CD4-positive, alpha-beta T cell (primary cell): ENCODE measurements at regions not wholly inside any gene's neighbourhood (a gene's known extent, or its start where the extent isn't known, plus 50 kb on each side); places are given as distances from the start of the nearest gene placed in this dataset.

Experiments
- ATAC-seq: fragments of 200-7000 bp; cut with Tn5 transposase; one replicate; pipeline ENCODE4 v1.10.0; 2022; ENCODE audit warnings: mild to moderate bottlenecking; ENCODE audit not compliant: poor library complexity
- CTCF ChIA-PET: fragments of 350-600 bp; sonication (Branson Sonifier 250); formaldehyde crosslinking; loops from one replicate; lab custom pipeline; 2021; ENCODE audit warnings: antibody characterized with exemption, inconsistent platforms; lab: Charles Lee
- POLR2A ChIA-PET: fragments of 350-600 bp; sonication (Branson Sonifier 250); formaldehyde crosslinking; loops from one replicate; lab custom pipeline; 2021; ENCODE audit warnings: antibody characterized with exemption, inconsistent platforms; lab: Charles Lee
- DNase-seq, 14 experiments: peaks; one replicate each; pipeline ENCODE4 v3.0.0-alpha.2; 2013 to 2020; ENCODE audit warnings: mixed read lengths in 2 of 14
- H3K27ac ChIP-seq, 2 donors: one replicate each; pipeline versions ENCODE4 v1.5.1 to v1.7.0; 2013; ENCODE audit warnings: low read length in 2 of 2, low read depth in 1 of 2, mild to moderate bottlenecking in 1 of 2
- H3K27me3 ChIP-seq, 2 experiments: 1 replicate in 1 of 2; 2 replicates in 1 of 2; pipeline versions ENCODE4 v1.6.1 to v1.7.0; 2013; ENCODE audit warnings: low read length in 2 of 2, control low read depth in 1 of 2, mild to moderate bottlenecking in 1 of 2, moderate library complexity in 1 of 2; ENCODE audit not compliant: insufficient read depth in 2 of 2, control insufficient read depth in 1 of 2
- H3K36me3 ChIP-seq: one replicate; pipeline ENCODE4 v1.6.1; 2013; ENCODE audit warnings: low read length, control low read depth; ENCODE audit not compliant: insufficient read depth
- H3K4me1 ChIP-seq: one replicate; pipeline ENCODE4 v1.6.1; 2013; ENCODE audit warnings: low read length, control low read depth; ENCODE audit not compliant: insufficient read depth
- H3K4me3 ChIP-seq: one replicate; pipeline ENCODE4 v1.5.1; 2013; ENCODE audit warnings: mild to moderate bottlenecking, low read length, moderate library complexity
- H3K9me3 ChIP-seq, 2 experiments: 1 replicate in 1 of 2; 2 replicates in 1 of 2; pipeline versions ENCODE4 v1.6.1 to v1.7.0; 2013; ENCODE audit warnings: low read length in 2 of 2, mild to moderate bottlenecking in 2 of 2, control low read depth in 1 of 2, moderate library complexity in 1 of 2; ENCODE audit not compliant: control insufficient read depth in 1 of 2, insufficient read depth in 1 of 2
- H3K27ac Mint-ChIP-seq: one replicate; pipeline ENCODE4 v1.8.0; 2020; ENCODE audit warnings: mixed read lengths
- H3K27me3 Mint-ChIP-seq: one replicate; pipeline ENCODE4 v1.8.0; 2021; ENCODE audit warnings: mixed read lengths
- H3K36me3 Mint-ChIP-seq: one replicate; pipeline ENCODE4 v1.8.0; 2021; ENCODE audit warnings: low read depth, mixed read lengths
- H3K4me1 Mint-ChIP-seq: one replicate; pipeline ENCODE4 v1.8.0; 2021; ENCODE audit warnings: low read depth, mixed read lengths
- H3K4me3 Mint-ChIP-seq: one replicate; pipeline ENCODE4 v1.8.0; 2020; ENCODE audit warnings: mild to moderate bottlenecking, mixed read lengths
- H3K9me3 Mint-ChIP-seq: one replicate; pipeline ENCODE4 v1.8.0; 2020; ENCODE audit warnings: mixed read lengths
- intact Hi-C, 2 experiments: fragments of 100-400 bp; cut with DNase I in 1 of 2; cut with micrococcal nuclease in 1 of 2; formaldehyde crosslinking; loops; one replicate each; pipeline versions ENCODE4 v1.15.1 to v1.9.0; 2023 to 2025; cut with DNase I, micrococcal nuclease
- TF ChIP-seq, protein P1 (sequence below): fragments of 200-600 bp; IDR thresholded peaks from one replicate; pipeline ENCODE4 v1.8.0; 2022; ENCODE audit warnings: antibody characterized with exemption, mild to moderate bottlenecking

DNA sequence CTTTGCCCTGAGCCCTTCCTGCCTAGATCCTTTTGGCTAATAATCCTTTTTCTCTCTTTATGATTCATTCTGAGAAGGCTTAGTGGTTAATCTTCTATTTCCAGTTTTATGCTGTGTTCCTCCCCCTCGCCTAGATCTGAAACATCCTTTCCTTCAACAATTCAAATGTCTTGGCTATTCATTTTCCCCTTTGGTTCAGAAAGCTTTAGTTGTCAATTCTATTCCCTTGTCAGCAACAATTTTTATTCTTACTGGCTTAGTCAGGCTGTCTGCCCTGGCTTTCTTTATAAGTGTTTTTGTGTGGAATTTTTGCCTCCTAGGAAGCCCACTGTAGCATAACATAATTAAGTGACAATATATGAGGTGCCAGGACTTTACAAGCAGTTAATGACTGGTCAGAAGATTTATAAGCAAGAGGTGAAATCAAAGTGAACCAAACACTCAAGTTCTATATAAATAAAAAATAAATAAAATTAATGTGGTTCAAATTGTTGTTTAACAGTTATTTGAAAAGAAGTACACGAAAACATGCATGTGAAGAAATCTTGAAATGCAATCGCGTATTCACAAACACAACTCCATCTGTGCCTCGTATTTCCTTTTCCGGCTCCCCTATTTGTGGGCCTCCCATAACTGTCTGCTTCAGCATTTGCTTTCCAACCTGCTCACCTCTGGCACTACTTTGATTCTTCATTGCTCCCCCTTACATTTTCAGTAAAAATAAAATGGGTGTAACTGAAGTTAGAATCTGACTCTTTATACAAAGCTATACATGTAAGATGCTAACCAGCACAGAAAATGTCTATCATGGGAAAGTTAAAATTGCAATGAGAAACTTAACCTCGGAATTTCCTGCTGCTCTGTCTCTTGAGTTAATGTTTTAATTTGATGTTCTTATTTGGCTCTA, 235.4 kb downstream of the SPRY1 start:
- no peaks in the 10 kb centered on the region for H3K36me3 Mint-ChIP-seq
- intact Hi-C loops: no loop called here
- H3K4me3 Mint-ChIP-seq: no peak overlapping the region
- POLR2A ChIA-PET: no interaction called here
- no peak overlapping the region for H3K27ac ChIP-seq
- H3K36me3 ChIP-seq: no peaks in the 10 kb centered on the region
- H3K9me3 Mint-ChIP-seq: peaks cover 8% of the 10 kb centered on the region
- H3K4me1 ChIP-seq: no peaks in the 10 kb centered on the region
- no peak overlapping the region for H3K4me3 ChIP-seq
- no peaks in the 10 kb centered on the region for H3K27me3 Mint-ChIP-seq
- CTCF ChIA-PET: no interaction called here
- DNase-seq: no peak
- no peak for ATAC-seq
- TF ChIP-seq, protein P1, sequence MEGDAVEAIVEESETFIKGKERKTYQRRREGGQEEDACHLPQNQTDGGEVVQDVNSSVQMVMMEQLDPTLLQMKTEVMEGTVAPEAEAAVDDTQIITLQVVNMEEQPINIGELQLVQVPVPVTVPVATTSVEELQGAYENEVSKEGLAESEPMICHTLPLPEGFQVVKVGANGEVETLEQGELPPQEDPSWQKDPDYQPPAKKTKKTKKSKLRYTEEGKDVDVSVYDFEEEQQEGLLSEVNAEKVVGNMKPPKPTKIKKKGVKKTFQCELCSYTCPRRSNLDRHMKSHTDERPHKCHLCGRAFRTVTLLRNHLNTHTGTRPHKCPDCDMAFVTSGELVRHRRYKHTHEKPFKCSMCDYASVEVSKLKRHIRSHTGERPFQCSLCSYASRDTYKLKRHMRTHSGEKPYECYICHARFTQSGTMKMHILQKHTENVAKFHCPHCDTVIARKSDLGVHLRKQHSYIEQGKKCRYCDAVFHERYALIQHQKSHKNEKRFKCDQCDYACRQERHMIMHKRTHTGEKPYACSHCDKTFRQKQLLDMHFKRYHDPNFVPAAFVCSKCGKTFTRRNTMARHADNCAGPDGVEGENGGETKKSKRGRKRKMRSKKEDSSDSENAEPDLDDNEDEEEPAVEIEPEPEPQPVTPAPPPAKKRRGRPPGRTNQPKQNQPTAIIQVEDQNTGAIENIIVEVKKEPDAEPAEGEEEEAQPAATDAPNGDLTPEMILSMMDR: no peak
- H3K27me3 ChIP-seq: no peaks in the 10 kb centered on the region
- H3K9me3 ChIP-seq: no peaks in the 10 kb centered on the region
- no peaks in the 10 kb centered on the region for H3K4me1 Mint-ChIP-seq
- H3K27ac Mint-ChIP-seq: no peak overlapping the region

GRCh38 chr4:123632693-123633030, 236.1 kb downstream of the SPRY1 start:
- H3K27me3 Mint-ChIP-seq: no peaks in the 10 kb centered on the region
- DNase-seq (no peak), ATAC-seq (no peak)
- H3K36me3 Mint-ChIP-seq: no peaks in the 10 kb centered on the region
- CTCF ChIA-PET: no interaction called here
- H3K27ac Mint-ChIP-seq: no peak overlapping the region
- H3K27ac ChIP-seq: no peak overlapping the region
- intact Hi-C loops: no loop called here
- no peaks in the 10 kb centered on the region for H3K27me3 ChIP-seq
- no peaks in the 10 kb centered on the region for H3K4me1 Mint-ChIP-seq
- no peaks in the 10 kb centered on the region for H3K36me3 ChIP-seq
- TF ChIP-seq, protein P1: no peak
- H3K4me1 ChIP-seq: no peaks in the 10 kb centered on the region
- no peaks in the 10 kb centered on the region for H3K9me3 ChIP-seq
- POLR2A ChIA-PET: no interaction called here
- H3K9me3 Mint-ChIP-seq: peaks cover 8% of the 10 kb centered on the region
- H3K4me3 ChIP-seq: no peak overlapping the region
- no peak overlapping the region for H3K4me3 Mint-ChIP-seq

DNA sequence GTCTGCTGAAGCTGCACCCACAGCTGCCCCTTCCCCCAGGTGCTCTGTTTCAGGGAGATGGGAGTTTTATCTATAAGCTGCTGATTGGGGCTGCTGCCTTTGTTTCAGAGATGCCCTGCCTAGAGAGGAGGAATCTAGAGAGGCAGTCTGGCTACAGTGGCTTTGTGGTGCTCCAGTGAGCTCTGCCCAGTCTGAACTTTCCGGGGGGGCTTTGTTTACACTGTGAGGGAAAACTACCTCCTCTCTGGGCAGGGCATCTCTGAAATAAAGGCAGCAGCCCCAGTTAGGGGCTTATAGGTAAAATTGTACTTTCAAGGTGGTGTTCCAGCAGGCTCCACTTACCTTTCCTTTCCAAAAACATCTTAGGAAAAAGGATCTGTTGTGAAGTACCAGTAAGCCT, 242.2 kb downstream of the SPRY1 start:
- no peak for ATAC-seq
- intact Hi-C loops: no loop called here

More for the DNA sequence above, 242.2 kb downstream of the SPRY1 start:
- POLR2A ChIA-PET: no interaction called here
- Histone ChIP-seq H3K4me1 (no peaks in the 10 kb centered on the region), H3K36me3 (no peaks in the 10 kb centered on the region), H3K4me3 (no peak overlapping the region), H3K27ac (no peak overlapping the region), H3K9me3 (peaks cover 0 to 3% of the 10 kb centered on the region in 2 experiments), H3K27me3 (no peaks in the 10 kb centered on the region)
- Mint-ChIP-seq H3K36me3 (no peaks in the 10 kb centered on the region), H3K27me3 (no peaks in the 10 kb centered on the region), H3K4me1 (no peaks in the 10 kb centered on the region), H3K27ac (no peak overlapping the region), H3K9me3 (peaks cover 8% of the 10 kb centered on the region), H3K4me3 (no peak overlapping the region)
- CTCF ChIA-PET: no interaction called here
- TF ChIP-seq, protein P1: no peak
- DNase-seq: no peak
